PC-3 (cell line): ENCODE measurements at regions not wholly inside any gene's neighbourhood (a gene's known extent, or its start where the extent isn't known, plus 50 kb on each side); places are given as distances from the start of the nearest gene placed in this dataset.

Experiments used
- CTCF ChIP-seq: fragments of 300-600 bp; sonication (generic); conservative IDR thresholded peaks from 2 replicates; pipeline ENCODE4 v1.5.1; 2017; ENCODE audit warnings: antibody characterized with exemption, low read depth, mild to moderate bottlenecking, low read length
- EZH2 ChIP-seq: fragments of 300-600 bp; sonication (generic); IDR thresholded peaks from one replicate; pipeline ENCODE4 v1.6.1; 2017; ENCODE audit warnings: antibody characterized with exemption, mild to moderate bottlenecking, low read length; ENCODE audit not compliant: unreplicated experiment
- EZH2phosphoT487 ChIP-seq: fragments of 300-600 bp; sonication (generic); IDR thresholded peaks from 2 replicates; pipeline ENCODE4 v1.6.1; 2018; ENCODE audit warnings: mild to moderate bottlenecking, antibody characterized with exemption, low read length, borderline replicate concordance

- TF ChIP-seq CTCF (no peak), EZH2 (no peak), EZH2phosphoT487 (no peak)
Measured at GRCh38 chr10:43923328-43923727, 274.6 kb upstream of the ZNF32 start.
